ENCODE measurements at regions not wholly inside any gene's neighbourhood (a gene's known extent, or its start where the extent isn't known, plus 50 kb on each side); places are given as distances from the start of the nearest gene placed in this dataset.

DNA sequence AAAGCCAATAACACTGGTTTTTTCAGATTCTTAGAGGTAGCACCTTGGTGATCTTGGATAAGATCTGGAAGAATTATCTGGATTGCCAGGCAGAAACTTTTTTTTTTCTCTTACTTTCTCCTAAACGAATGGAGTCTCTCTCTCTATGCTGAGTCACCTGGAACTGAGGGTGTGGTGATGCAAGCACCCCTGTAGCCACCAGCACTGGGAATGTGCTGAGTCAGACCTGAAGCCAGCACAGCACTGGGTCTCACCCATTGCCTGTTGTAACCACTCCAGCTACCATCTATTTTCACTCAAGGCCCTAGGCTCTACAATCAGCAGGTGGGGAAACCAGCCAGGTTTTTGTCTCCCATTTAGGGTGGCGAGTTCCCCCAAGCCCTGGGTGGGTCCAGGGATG, 923.8 kb downstream of the RAPGEF2 start:
- TF ChIP-seq, protein P1, sequence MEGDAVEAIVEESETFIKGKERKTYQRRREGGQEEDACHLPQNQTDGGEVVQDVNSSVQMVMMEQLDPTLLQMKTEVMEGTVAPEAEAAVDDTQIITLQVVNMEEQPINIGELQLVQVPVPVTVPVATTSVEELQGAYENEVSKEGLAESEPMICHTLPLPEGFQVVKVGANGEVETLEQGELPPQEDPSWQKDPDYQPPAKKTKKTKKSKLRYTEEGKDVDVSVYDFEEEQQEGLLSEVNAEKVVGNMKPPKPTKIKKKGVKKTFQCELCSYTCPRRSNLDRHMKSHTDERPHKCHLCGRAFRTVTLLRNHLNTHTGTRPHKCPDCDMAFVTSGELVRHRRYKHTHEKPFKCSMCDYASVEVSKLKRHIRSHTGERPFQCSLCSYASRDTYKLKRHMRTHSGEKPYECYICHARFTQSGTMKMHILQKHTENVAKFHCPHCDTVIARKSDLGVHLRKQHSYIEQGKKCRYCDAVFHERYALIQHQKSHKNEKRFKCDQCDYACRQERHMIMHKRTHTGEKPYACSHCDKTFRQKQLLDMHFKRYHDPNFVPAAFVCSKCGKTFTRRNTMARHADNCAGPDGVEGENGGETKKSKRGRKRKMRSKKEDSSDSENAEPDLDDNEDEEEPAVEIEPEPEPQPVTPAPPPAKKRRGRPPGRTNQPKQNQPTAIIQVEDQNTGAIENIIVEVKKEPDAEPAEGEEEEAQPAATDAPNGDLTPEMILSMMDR (IDR thresholded peaks at IDR 0.05), result no peak
- TF ChIP-seq POLR2A (IDR thresholded peaks at IDR 0.05) (no peak), POLR2AphosphoS5 (IDR thresholded peaks at IDR 0.05) (no peak)

Data from upper lobe of left lung (tissue), 4 donors.